ENCODE measurements at regions not wholly inside any gene's neighbourhood (a gene's known extent, or its start where the extent isn't known, plus 50 kb on each side); places are given as distances from the start of the nearest gene placed in this dataset.

DNA sequence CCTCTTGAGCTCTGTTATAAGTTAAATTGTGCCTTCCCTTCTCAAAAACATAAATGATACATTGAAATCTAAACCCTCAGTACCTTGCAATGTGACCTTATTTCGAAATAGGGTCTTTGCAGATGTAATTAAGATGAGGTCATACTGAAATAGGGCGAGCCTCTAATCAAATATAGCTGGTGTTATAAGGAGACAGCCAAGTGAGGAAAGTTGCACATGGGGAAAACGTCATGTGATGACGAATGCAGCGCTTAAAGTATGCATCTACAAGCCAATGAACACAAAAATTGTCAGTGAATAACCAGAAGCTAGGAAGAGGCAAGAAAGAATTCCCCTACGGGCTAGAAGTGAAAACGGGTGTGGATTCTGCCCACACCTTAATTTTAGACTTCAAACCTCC, 305.2 kb upstream of the FOXG1 start:
- Histone ChIP-seq H3K27me3 (ENCODE audit: insufficient read depth, low read depth, low read length) (no peaks in the 10 kb centered on the region), H3K9me3 (ENCODE audit: low read length) (no peaks in the 10 kb centered on the region), H3F3A (ENCODE audit: insufficient read depth, low read length, poor library complexity, severe bottlenecking) (no peaks in the 10 kb centered on the region), H3K27ac (ENCODE audit: low read length) (no peak overlapping the region), H3K36me3 (ENCODE audit: insufficient read depth, low read length) (no peaks in the 10 kb centered on the region), H2AFZ (ENCODE audit: low read depth, low read length) (no peak overlapping the region), H3K9me2 (ENCODE audit: insufficient read depth, low read length) (no peaks in the 10 kb centered on the region), H3K9ac (ENCODE audit: low read length) (no peak overlapping the region), H4K20me1 (ENCODE audit: insufficient read depth) (no peaks in the 10 kb centered on the region), H3K4me3 (ENCODE audit: low read length) (no peak overlapping the region), H3K4me2 (ENCODE audit: low read length) (no peak overlapping the region), H3K79me2 (replicated peaks; ENCODE audit: insufficient read depth, low read length) (no peaks in the 10 kb centered on the region)
- TF ChIP-seq MXI1 (conservative IDR thresholded peaks at IDR 0.05; ENCODE audit: poor library complexity, severe bottlenecking) (no peak), RAD21 (conservative IDR thresholded peaks at IDR 0.05) (no peak), EP300 (conservative IDR thresholded peaks at IDR 0.05; ENCODE audit: poor library complexity, severe bottlenecking) (no peak), POLR2AphosphoS5 (IDR thresholded peaks at IDR 0.05) (no peak), SMC3 (conservative IDR thresholded peaks at IDR 0.05; ENCODE audit: poor library complexity) (no peak)
- TF ChIP-seq, protein P1, sequence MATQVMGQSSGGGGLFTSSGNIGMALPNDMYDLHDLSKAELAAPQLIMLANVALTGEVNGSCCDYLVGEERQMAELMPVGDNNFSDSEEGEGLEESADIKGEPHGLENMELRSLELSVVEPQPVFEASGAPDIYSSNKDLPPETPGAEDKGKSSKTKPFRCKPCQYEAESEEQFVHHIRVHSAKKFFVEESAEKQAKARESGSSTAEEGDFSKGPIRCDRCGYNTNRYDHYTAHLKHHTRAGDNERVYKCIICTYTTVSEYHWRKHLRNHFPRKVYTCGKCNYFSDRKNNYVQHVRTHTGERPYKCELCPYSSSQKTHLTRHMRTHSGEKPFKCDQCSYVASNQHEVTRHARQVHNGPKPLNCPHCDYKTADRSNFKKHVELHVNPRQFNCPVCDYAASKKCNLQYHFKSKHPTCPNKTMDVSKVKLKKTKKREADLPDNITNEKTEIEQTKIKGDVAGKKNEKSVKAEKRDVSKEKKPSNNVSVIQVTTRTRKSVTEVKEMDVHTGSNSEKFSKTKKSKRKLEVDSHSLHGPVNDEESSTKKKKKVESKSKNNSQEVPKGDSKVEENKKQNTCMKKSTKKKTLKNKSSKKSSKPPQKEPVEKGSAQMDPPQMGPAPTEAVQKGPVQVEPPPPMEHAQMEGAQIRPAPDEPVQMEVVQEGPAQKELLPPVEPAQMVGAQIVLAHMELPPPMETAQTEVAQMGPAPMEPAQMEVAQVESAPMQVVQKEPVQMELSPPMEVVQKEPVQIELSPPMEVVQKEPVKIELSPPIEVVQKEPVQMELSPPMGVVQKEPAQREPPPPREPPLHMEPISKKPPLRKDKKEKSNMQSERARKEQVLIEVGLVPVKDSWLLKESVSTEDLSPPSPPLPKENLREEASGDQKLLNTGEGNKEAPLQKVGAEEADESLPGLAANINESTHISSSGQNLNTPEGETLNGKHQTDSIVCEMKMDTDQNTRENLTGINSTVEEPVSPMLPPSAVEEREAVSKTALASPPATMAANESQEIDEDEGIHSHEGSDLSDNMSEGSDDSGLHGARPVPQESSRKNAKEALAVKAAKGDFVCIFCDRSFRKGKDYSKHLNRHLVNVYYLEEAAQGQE (IDR thresholded peaks at IDR 0.05; ENCODE audit: borderline replicate concordance) = no peak

DNA sequence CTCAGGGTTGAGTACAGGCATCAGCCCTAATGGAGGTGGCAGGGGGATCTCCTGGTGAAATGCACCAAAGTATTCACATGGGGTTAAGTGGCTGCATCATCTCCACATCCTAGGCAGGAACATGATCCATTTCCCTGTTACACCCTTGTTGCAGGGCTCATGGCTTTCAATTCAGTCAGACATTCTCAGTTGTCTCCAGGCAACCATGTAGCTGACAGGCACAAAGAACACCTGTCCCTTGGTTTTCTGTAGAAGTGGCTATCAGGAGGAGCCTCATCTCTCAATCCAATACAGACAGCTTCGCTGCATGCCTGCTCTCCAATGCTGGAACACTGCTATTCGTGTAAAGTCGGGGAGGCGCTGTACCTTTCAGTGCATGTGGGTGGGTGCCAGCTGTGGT, 299.0 kb upstream of the FOXG1 start:
- no peak overlapping the region for H3K4me3 ChIP-seq (ENCODE audit: low read length)
- H3K4me2 ChIP-seq (ENCODE audit: low read length) = no peak overlapping the region
- H3K9me3 ChIP-seq (ENCODE audit: low read length) = no peaks in the 10 kb centered on the region
- H3K9ac ChIP-seq (ENCODE audit: low read length) = no peak overlapping the region
- H3F3A ChIP-seq (ENCODE audit: insufficient read depth, low read length, poor library complexity, severe bottlenecking) = no peaks in the 10 kb centered on the region
- H3K79me2 ChIP-seq (replicated peaks; ENCODE audit: insufficient read depth, low read length) = no peaks in the 10 kb centered on the region
- no peak overlapping the region for H2AFZ ChIP-seq (ENCODE audit: low read depth, low read length)
- H3K9me2 ChIP-seq (ENCODE audit: insufficient read depth, low read length) = no peaks in the 10 kb centered on the region
- no peaks in the 10 kb centered on the region for H4K20me1 ChIP-seq (ENCODE audit: insufficient read depth)
- no peaks in the 10 kb centered on the region for H3K27me3 ChIP-seq (ENCODE audit: insufficient read depth, low read depth, low read length)
- no peak overlapping the region for H3K27ac ChIP-seq (ENCODE audit: low read length)
- TF ChIP-seq EZH2 (IDR thresholded peaks at IDR 0.05; ENCODE audit: borderline replicate concordance, insufficient read depth, low read length, poor library complexity, severe bottlenecking) (no peak), RAD21 (conservative IDR thresholded peaks at IDR 0.05) (no peak), POLR2AphosphoS5 (IDR thresholded peaks at IDR 0.05) (no peak)
- TF ChIP-seq, protein P1 (IDR thresholded peaks at IDR 0.05; ENCODE audit: borderline replicate concordance) = no peak
- H3K36me3 ChIP-seq (ENCODE audit: insufficient read depth, low read length) = no peaks in the 10 kb centered on the region
